HepG2 (cell line): ENCODE measurements at regions not wholly inside any gene's neighbourhood (a gene's known extent, or its start where the extent isn't known, plus 50 kb on each side); places are given as distances from the start of the nearest gene placed in this dataset.

ENCODE experiments used
- EP300 ChIP-seq, 3 experiments: sonication (generic) in 1 of 3; formaldehyde crosslinking in 1 of 3; IDR thresholded peaks; 2 replicates each; pipeline versions ENCODE4 v1.5.1 to v1.6.1; 2011 to 2020; ENCODE audit warnings: low read depth in 2 of 3, low read length in 2 of 3, borderline replicate concordance in 1 of 3, improper control_type of control experiment in 1 of 3, mild to moderate bottlenecking in 1 of 3, missing genetic modification reagents in 1 of 3, moderate library complexity in 1 of 3
- FOXA3 ChIP-seq: IDR thresholded peaks from 2 replicates; pipeline ENCODE4 v1.6.1; 2016; ENCODE audit warnings: missing genetic modification reagents, missing compliant biosample characterization
- FOXJ3 ChIP-seq: sonication (generic); formaldehyde crosslinking; IDR thresholded peaks from 2 replicates; pipeline ENCODE4 v1.4.0; 2020; ENCODE audit warnings: missing genetic modification reagents, mild to moderate bottlenecking, borderline replicate concordance
- GATAD2A ChIP-seq: IDR thresholded peaks from 2 replicates; pipeline ENCODE4 v1.6.1; 2016
- HOMEZ ChIP-seq: IDR thresholded peaks from 2 replicates; pipeline ENCODE4 v1.6.1; 2016; ENCODE audit warnings: low read depth
- JDP2 ChIP-seq: sonication (generic); formaldehyde crosslinking; IDR thresholded peaks from 2 replicates; pipeline ENCODE4 v1.8.1; 2022; ENCODE audit warnings: missing genetic modification reagents, borderline replicate concordance
- MIXL1 ChIP-seq: IDR thresholded peaks from 2 replicates; pipeline ENCODE4 v1.6.1; 2016
- PCBP1 ChIP-seq: fragments of 200-400 bp; formaldehyde crosslinking; IDR thresholded peaks from 2 replicates; pipeline ENCODE4 v1.6.1; 2017; ENCODE audit warnings: mild to moderate bottlenecking, low read depth, low read length, borderline replicate concordance
- SALL1 ChIP-seq: sonication (generic); formaldehyde crosslinking; IDR thresholded peaks from 2 replicates; pipeline ENCODE4 v1.8.0; 2022; ENCODE audit warnings: mild to moderate bottlenecking, missing genetic modification reagents
- SIX1 ChIP-seq: sonication (generic); formaldehyde crosslinking; IDR thresholded peaks from 2 replicates; pipeline ENCODE4 v1.4.0; 2020; ENCODE audit warnings: missing genetic modification reagents, borderline replicate concordance
- TBX2 ChIP-seq: sonication (generic); formaldehyde crosslinking; IDR thresholded peaks from 2 replicates; pipeline ENCODE4 v1.5.0; 2020; ENCODE audit warnings: missing genetic modification reagents, mild to moderate bottlenecking, borderline replicate concordance
- TF ChIP-seq, protein P1 (sequence below): sonication (generic); formaldehyde crosslinking; IDR thresholded peaks from 2 replicates; pipeline ENCODE4 v1.4.0; 2020; ENCODE audit warnings: missing genetic modification reagents

DNA sequence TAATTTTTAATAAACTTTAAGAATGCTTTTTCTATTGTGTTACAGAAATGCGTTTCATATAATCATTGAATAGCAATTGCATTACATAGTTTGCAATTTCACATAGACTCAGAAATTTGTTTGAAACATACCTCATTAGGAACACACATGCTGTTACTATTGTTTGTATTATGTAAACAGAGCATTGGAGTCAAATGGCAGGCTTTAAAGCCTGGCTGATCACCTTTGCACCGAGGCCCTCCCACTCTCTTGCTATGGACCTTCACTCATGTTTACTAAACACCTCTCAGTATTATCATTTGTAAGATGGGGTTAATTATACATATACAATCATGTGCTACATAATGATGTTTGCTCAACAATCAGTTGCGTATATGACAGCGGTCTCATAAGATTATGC lies 203.6 kb upstream of the NPSR1 start (continued):
- TF ChIP-seq, protein P1, sequence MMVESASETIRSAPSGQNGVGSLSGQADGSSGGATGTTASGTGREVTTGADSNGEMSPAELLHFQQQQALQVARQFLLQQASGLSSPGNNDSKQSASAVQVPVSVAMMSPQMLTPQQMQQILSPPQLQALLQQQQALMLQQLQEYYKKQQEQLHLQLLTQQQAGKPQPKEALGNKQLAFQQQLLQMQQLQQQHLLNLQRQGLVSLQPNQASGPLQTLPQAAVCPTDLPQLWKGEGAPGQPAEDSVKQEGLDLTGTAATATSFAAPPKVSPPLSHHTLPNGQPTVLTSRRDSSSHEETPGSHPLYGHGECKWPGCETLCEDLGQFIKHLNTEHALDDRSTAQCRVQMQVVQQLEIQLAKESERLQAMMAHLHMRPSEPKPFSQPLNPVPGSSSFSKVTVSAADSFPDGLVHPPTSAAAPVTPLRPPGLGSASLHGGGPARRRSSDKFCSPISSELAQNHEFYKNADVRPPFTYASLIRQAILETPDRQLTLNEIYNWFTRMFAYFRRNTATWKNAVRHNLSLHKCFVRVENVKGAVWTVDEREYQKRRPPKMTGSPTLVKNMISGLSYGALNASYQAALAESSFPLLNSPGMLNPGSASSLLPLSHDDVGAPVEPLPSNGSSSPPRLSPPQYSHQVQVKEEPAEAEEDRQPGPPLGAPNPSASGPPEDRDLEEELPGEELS (CRISPR knock-in tag), result peak; percentile 80
- TF ChIP-seq JDP2 (CRISPR knock-in tag), result no peak
- peak in 1 of 2 experiments; percentile 44; a peak in 1 of 4 replicates for TF ChIP-seq EP300 (IDR thresholded peaks at IDR 0.05; ENCODE audit: low read depth in 2 of 2, low read length in 2 of 2)
- TF ChIP-seq EP300 (CRISPR knock-in tag; IDR thresholded peaks at IDR 0.05; ENCODE audit: borderline replicate concordance), result no peak
- peak; percentile 36; the same call in 1 of the 2 replicates for TF ChIP-seq FOXJ3 (CRISPR knock-in tag)
- peak; percentile 72 for TF ChIP-seq FOXA3
- 0 out of 2 replicates have a peak, but pooled peaks have one; percentile 14 for TF ChIP-seq MIXL1 (CRISPR knock-in tag)
- TF ChIP-seq GATAD2A, result peak; percentile 34; the same call in 1 of the 2 replicates
- peak; percentile 13; the same call in 1 of the 2 replicates for TF ChIP-seq SALL1 (CRISPR knock-in tag)
- TF ChIP-seq HOMEZ (CRISPR knock-in tag), result 0 out of 2 replicates have a peak, but pooled peaks have one; percentile 8
- no peak for TF ChIP-seq PCBP1
- peak; percentile 62; the same call in 1 of the 2 replicates for TF ChIP-seq SIX1 (CRISPR knock-in tag)
- TF ChIP-seq TBX2 (CRISPR knock-in tag), result peak; percentile 25; the same call in 1 of the 2 replicates
- TF ChIP-seq, all 625 proteins: peak for 26
